ENCODE measurements at regions not wholly inside any gene's neighbourhood (a gene's known extent, or its start where the extent isn't known, plus 50 kb on each side); places are given as distances from the start of the nearest gene placed in this dataset.

- TF ChIP-seq CTCF (IDR thresholded peaks at IDR 0.05) (no peak), POLR2A (IDR thresholded peaks at IDR 0.05) (no peak), POLR2AphosphoS5 (IDR thresholded peaks at IDR 0.05; ENCODE audit: insufficient read depth in 1 of 2, low read depth in 1 of 2) (no peak)
Measured at GRCh38 chr11:123330471-123330870, 99.6 kb upstream of the GRAMD1B start.
